Testis (tissue), 2 donors: ENCODE measurements at regions not wholly inside any gene's neighbourhood (a gene's known extent, or its start where the extent isn't known, plus 50 kb on each side); places are given as distances from the start of the nearest gene placed in this dataset.

ENCODE experiments used
- CTCF ChIP-seq, 3 experiments: fragments of 450-650 bp in 2 of 3; fragments of 200-600 bp in 1 of 3; sonication (generic) in 1 of 3; IDR thresholded peaks; one replicate each; pipeline ENCODE4 v1.5.1; 2016 to 2019; ENCODE audit warnings: antibody characterized with exemption in 3 of 3, mild to moderate bottlenecking in 2 of 3, moderate library complexity in 1 of 3
- POLR2A ChIP-seq: fragments of 450-650 bp; IDR thresholded peaks from one replicate; pipeline ENCODE4 v1.6.1; 2017; ENCODE audit warnings: antibody characterized with exemption, mild to moderate bottlenecking, moderate library complexity

DNA sequence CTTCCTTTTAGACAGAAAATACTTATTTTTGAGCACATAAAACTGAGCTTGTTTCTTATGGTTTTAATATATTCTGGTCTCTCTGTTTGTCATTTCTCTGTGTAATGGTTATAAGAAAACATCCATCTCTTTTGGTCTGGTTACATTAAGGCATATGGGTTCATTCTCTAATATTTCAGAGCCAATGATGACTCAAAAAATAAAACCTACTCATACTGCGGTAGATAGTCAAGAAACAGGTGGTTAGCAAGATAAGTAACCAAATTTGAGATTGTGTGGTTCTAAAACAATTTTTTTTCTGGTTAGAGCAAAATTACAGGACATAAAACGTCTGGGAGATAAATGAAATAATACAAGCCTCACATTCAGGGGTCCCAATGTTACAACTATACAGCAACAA, 654.5 kb downstream of the STIM2 start:
- TF ChIP-seq CTCF (IDR thresholded peaks at IDR 0.05) (no peak), POLR2A (no peak)
